ENCODE measurements at regions not wholly inside any gene's neighbourhood (a gene's known extent, or its start where the extent isn't known, plus 50 kb on each side); places are given as distances from the start of the nearest gene placed in this dataset.

- TF ChIP-seq GATA3 (IDR thresholded peaks at IDR 0.05; ENCODE audit: borderline replicate concordance) (no peak), HOXA7 (CRISPR knock-in tag; IDR thresholded peaks at IDR 0.05) (no peak), KDM1A (IDR thresholded peaks at IDR 0.05; ENCODE audit: low read depth) (no peak), HMGXB4 (CRISPR knock-in tag; IDR thresholded peaks at IDR 0.05; ENCODE audit: borderline replicate concordance) (no peak), KDM5A (IDR thresholded peaks at IDR 0.05) (no peak)
- TF ChIP-seq, protein P1, sequence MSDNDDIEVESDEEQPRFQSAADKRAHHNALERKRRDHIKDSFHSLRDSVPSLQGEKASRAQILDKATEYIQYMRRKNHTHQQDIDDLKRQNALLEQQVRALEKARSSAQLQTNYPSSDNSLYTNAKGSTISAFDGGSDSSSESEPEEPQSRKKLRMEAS (IDR thresholded peaks at IDR 0.05), result no peak
- TF ChIP-seq, protein P2, sequence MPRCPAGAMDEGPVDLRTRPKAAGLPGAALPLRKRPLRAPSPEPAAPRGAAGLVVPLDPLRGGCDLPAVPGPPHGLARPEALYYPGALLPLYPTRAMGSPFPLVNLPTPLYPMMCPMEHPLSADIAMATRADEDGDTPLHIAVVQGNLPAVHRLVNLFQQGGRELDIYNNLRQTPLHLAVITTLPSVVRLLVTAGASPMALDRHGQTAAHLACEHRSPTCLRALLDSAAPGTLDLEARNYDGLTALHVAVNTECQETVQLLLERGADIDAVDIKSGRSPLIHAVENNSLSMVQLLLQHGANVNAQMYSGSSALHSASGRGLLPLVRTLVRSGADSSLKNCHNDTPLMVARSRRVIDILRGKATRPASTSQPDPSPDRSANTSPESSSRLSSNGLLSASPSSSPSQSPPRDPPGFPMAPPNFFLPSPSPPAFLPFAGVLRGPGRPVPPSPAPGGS (IDR thresholded peaks at IDR 0.05), result no peak
Observed at GRCh38 chr4:33881176-33881575, 2363.1 kb downstream of the ARAP2 start (continued).

DNA sequence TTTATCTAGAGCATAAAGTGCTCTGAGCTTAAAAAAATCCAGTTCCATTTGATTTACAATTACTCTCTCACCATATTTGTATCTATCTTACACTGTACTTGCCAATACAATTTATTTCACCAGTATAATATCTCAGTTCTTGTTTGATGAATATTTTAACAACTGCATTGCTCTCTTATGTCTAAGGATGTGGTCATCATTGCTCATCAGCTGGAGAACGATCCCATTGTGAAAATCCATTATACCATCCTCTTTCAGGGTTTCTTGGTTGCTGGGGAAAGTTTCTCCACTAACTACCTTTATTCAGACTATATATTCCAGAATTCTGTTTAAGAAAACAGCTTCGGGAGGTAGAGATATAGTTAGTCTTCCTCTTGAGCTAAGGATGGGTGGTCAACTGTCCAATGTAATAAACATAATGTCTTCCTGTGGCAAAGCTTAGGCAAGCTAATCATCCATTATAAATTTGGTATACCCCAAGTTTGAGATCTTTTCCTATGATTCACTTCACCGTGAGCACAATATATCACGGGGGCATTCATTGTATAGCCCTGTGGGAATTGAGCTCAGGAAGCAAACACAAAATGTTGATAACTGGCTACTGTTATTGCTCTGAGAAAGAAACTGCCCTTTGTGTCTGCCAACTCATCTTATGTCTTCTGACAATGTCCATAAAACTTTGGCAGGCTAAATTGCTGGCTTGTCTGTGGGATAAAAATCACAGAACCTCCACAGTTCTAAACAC lies 2361.9 kb downstream of the ARAP2 start:
- no peak overlapping the region for H3K27ac ChIP-seq
- DNase-seq (ENCODE audit: low read depth in 1 of 2, low spot score in 1 of 2), result no peak
- no peak overlapping the region for H3K4me3 ChIP-seq
- H3K4me1 ChIP-seq, result no peaks in the 10 kb centered on the region
- CTCF ChIA-PET, result no interaction called here
- POLR2A ChIA-PET, result no interaction called here
- no peak for ATAC-seq
- no peaks in the 10 kb centered on the region for H3K9me3 ChIP-seq
- TF ChIP-seq ATOH8 (CRISPR knock-in tag; IDR thresholded peaks at IDR 0.05; ENCODE audit: low read depth), result no peak
- no peak for FAIRE-seq
- no peak overlapping the region for H3K4me2 ChIP-seq
- 57% methylated on average over 4 of the region's 4 CpGs for WGBS (ENCODE audit: missing lambda C conversion rate)

DNA sequence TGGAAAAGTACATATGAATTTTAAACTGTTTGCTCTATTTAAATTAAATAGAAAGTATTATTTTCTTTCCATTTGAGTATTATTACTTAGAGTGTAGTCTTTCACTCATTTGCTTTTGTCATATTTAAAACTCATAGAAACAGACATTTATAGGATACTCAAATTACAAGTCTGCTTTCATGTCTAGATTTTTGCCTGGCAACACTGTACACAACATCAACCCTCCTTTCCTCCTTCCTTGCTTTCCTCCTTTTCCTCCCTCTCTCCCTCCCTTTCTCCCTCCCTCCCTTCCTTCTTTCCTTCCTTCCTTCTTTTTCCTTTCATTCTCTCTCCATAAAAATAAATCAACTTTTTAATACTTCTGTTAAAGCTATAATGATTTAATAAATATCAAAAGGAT lies 2361.2 kb downstream of the ARAP2 start:
- no peaks in the 10 kb centered on the region for H3K4me1 ChIP-seq
- FAIRE-seq (no peak), ATAC-seq (no peak), DNase-seq (ENCODE audit: low read depth in 1 of 2, low spot score in 1 of 2) (no peak)
- H3K27ac ChIP-seq, result no peak overlapping the region
- H3K9me3 ChIP-seq, result no peaks in the 10 kb centered on the region
- no peak overlapping the region for H3K4me2 ChIP-seq
- no peak for TF ChIP-seq HEYL (CRISPR knock-in tag; IDR thresholded peaks at IDR 0.05)
- TF ChIP-seq CBX2 (IDR thresholded peaks at IDR 0.05; ENCODE audit: borderline replicate concordance, low read depth), result no peak
- no peak for TF ChIP-seq CTCF (IDR thresholded peaks at IDR 0.05)
- TF ChIP-seq KDM1A (IDR thresholded peaks at IDR 0.05; ENCODE audit: low read depth), result no peak
- no peak for TF ChIP-seq MAFK (IDR thresholded peaks at IDR 0.05; ENCODE audit: partially characterized antibody)
- TF ChIP-seq HMGXB4 (CRISPR knock-in tag; IDR thresholded peaks at IDR 0.05; ENCODE audit: borderline replicate concordance), result no peak
- TF ChIP-seq PHF8 (IDR thresholded peaks at IDR 0.05; ENCODE audit: borderline replicate concordance, low read depth), result no peak
- TF ChIP-seq CHD4 (IDR thresholded peaks at IDR 0.05; ENCODE audit: borderline replicate concordance), result no peak
- TF ChIP-seq JUN (IDR thresholded peaks at IDR 0.05), result no peak
- no peak for TF ChIP-seq HOXA7 (CRISPR knock-in tag; IDR thresholded peaks at IDR 0.05)
- ChIA-PET POLR2A (no interaction called here), CTCF (no interaction called here)
- no peak overlapping the region for H3K4me3 ChIP-seq
